Nephron (organoid): ENCODE measurements at regions not wholly inside any gene's neighbourhood (a gene's known extent, or its start where the extent isn't known, plus 50 kb on each side); places are given as distances from the start of the nearest gene placed in this dataset.
"Not testable (repeated sequence)": the region's sequence is repeated elsewhere in the genome, so short reads cannot be mapped to it uniquely, and the experiment has no call there.

Source experiments
- H3K27ac Mint-ChIP-seq, 3 experiments: 2 replicates each; pipeline ENCODE4 v1.8.0; 2020; ENCODE audit warnings: mixed read lengths in 3 of 3, mild to moderate bottlenecking in 2 of 3, moderate library complexity in 1 of 3
- H3K27me3 Mint-ChIP-seq: 2 replicates; pipeline ENCODE4 v1.8.0; 2021; ENCODE audit warnings: low read depth, mild to moderate bottlenecking, moderate library complexity, mixed read lengths
- H3K36me3 Mint-ChIP-seq: 2 replicates; pipeline ENCODE4 v1.8.0; 2020; ENCODE audit warnings: low read depth, mixed read lengths
- H3K4me1 Mint-ChIP-seq: 2 replicates; pipeline ENCODE4 v1.8.0; 2020; ENCODE audit warnings: mixed read lengths
- H3K4me3 Mint-ChIP-seq, 3 experiments: 2 replicates each; pipeline ENCODE4 v1.8.0; 2020; ENCODE audit warnings: mild to moderate bottlenecking in 3 of 3, mixed read lengths in 3 of 3, moderate library complexity in 2 of 3
- H3K9me3 Mint-ChIP-seq: 2 replicates; pipeline ENCODE4 v1.8.0; 2020; ENCODE audit warnings: mixed read lengths
- TF ChIP-seq, protein P1 (sequence below), 3 experiments: fragments of 200-600 bp; sonication (generic); IDR thresholded peaks; one replicate each; pipeline ENCODE4 v1.5.0; 2021; ENCODE audit warnings: antibody characterized with exemption in 3 of 3; ENCODE audit not compliant: unreplicated experiment in 3 of 3

DNA sequence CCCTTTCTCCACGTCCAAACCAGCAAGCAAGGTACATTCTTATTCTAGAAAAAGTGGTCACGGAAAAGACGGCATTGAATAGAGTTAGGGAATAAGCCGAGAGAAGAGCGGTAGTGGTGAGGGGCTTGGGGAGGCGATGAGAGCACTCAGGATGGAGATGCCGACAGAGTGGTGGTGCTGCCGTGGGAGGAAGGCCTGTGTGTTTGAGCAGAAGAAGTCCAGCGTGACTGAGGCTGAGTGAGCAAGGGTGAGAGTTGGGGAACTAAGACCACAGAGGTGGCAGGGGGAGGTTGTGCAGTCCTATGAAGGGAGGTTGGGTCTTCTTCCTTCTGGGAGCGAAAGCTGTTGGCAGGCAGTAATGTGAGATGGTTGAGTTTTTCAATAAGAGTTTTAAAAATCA is 252.3 kb downstream of the ABCC12 start:
- TF ChIP-seq, protein P1, sequence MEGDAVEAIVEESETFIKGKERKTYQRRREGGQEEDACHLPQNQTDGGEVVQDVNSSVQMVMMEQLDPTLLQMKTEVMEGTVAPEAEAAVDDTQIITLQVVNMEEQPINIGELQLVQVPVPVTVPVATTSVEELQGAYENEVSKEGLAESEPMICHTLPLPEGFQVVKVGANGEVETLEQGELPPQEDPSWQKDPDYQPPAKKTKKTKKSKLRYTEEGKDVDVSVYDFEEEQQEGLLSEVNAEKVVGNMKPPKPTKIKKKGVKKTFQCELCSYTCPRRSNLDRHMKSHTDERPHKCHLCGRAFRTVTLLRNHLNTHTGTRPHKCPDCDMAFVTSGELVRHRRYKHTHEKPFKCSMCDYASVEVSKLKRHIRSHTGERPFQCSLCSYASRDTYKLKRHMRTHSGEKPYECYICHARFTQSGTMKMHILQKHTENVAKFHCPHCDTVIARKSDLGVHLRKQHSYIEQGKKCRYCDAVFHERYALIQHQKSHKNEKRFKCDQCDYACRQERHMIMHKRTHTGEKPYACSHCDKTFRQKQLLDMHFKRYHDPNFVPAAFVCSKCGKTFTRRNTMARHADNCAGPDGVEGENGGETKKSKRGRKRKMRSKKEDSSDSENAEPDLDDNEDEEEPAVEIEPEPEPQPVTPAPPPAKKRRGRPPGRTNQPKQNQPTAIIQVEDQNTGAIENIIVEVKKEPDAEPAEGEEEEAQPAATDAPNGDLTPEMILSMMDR (IDR thresholded peaks at IDR 0.05; ENCODE audit: unreplicated experiment in 3 of 3): no peak
- no peak overlapping the region for H3K4me3 Mint-ChIP-seq

DNA sequence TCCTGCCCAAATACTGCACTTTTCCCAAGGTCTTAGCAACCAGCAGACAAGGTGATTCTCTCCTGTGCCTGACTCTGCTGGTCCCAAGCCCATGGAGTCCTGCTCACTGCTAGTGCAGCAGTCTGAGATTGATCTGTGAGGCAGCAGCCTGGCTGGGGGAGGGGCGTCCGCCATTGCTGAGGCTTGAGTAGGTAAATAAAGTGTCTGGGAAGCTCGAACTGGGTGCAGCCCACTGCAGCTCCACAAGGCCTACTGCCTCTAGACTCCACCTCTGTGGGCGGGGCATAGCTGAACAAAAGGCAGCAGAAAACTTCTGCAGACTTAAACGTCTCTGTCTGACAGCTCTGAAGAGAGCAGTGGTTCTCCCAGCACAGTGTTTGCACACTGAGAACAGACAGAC is 258.7 kb downstream of the ABCC12 start:
- H3K27ac Mint-ChIP-seq, H3K27me3 Mint-ChIP-seq, H3K36me3 Mint-ChIP-seq, H3K4me1 Mint-ChIP-seq, H3K9me3 Mint-ChIP-seq, H3K4me3 Mint-ChIP-seq: not testable (repeated sequence)

More for the DNA sequence above, 252.3 kb downstream of the ABCC12 start:
- Mint-ChIP-seq H3K4me1 (no peaks in the 10 kb centered on the region), H3K36me3 (no peaks in the 10 kb centered on the region), H3K27ac (no peak overlapping the region), H3K9me3 (peaks cover under 1% of the 10 kb centered on the region), H3K27me3 (no peaks in the 10 kb centered on the region)

DNA sequence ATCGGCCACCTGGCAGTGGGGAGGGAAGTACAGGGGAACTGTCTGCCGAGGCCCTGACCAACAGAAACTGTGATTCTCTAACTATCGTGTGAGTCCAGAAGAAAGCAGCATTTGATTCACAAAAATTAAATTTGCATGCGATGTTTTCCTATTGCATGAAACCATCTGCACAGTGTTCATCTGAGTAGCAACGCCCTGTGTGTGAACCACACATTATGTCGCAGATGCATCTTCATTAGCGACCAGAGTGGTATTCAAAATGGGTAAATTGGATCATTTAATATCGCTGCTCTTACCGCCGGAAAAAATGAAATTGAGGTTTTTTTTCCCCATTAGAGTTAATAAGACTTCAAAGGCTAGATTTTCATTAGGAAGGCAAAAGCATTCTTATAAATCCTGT is 260.6 kb downstream of the ABCC12 start:
- Mint-ChIP-seq H3K4me3 (no peak overlapping the region), H3K27ac (no peak overlapping the region), H3K4me1 (no peaks in the 10 kb centered on the region), H3K27me3 (peaks cover 23% of the 10 kb centered on the region), H3K36me3 (no peaks in the 10 kb centered on the region), H3K9me3 (peaks cover 13% of the 10 kb centered on the region)
- TF ChIP-seq, protein P1 (IDR thresholded peaks at IDR 0.05; ENCODE audit: unreplicated experiment in 3 of 3): no peak

DNA sequence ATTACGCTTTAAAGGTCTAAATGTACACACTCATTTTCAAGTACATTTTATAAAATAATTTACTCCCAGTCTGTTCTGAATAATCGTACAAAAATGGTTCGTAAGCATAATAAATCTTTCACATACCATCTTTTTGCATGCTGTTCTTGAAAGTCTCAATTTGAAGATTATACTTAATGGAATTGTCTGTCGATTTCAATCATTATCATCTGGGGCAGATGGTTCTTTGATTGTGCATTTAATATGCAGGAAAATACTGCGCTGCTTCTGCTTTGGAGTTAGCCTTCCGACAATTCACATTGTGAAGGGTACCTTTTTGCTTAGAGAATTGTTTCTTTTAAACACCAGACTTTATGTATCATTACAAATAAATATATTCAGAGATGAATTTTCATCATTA is 262.8 kb downstream of the ABCC12 start:
- Mint-ChIP-seq H3K4me1 (peaks cover under 1% of the 10 kb centered on the region), H3K4me3 (no peak overlapping the region), H3K36me3 (no peaks in the 10 kb centered on the region), H3K9me3 (peaks cover 8% of the 10 kb centered on the region), H3K27ac (no peak overlapping the region), H3K27me3 (peaks cover 40% of the 10 kb centered on the region)
- TF ChIP-seq, protein P1 (IDR thresholded peaks at IDR 0.05; ENCODE audit: unreplicated experiment in 3 of 3): no peak

DNA sequence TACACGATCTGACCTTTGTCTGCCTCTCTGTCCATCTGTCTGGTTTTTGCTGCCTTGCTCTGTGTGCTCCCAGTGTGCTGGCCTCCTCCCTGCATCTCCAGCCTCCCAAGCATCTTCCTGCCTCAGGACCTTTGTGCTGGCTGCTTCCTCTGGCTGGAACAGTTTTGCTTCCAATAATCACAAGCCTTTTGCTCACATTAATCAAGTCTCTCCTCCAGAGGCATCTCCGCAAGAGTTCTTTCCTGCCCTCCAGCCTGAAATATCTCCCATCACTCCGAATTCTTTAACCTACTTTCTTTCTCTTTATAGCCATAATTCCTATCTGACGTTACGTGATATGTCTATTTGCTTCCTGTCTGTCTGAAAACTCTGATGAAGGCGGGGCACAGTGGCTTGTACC is 267.1 kb downstream of the ABCC12 start:
- Mint-ChIP-seq H3K27ac (no peak overlapping the region), H3K9me3 (peaks cover 6% of the 10 kb centered on the region), H3K4me3 (no peak overlapping the region), H3K4me1 (peaks cover 13% of the 10 kb centered on the region), H3K36me3 (no peaks in the 10 kb centered on the region), H3K27me3 (peaks cover 72% of the 10 kb centered on the region)
- TF ChIP-seq, protein P1 (IDR thresholded peaks at IDR 0.05; ENCODE audit: unreplicated experiment in 3 of 3): no peak

DNA sequence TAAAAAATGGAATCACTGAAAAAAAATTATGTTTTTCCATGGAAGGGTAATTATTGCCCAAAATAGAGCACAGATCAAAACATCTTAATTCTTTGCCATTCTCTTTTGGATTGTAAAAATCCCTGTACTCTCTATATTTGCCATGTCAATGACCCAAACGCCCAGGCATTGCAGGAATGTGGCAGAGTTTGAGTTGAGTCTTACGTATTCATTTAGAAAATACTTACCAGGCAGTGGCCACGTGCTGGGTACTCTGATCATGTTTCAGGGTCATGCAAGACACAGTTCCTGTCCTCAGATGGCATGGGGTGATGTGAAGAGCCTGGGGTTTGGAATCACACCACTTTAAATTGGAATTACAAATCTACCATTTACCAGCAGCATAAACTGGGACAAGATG is 267.7 kb downstream of the ABCC12 start:
- no peaks in the 10 kb centered on the region for H3K36me3 Mint-ChIP-seq
- H3K9me3 Mint-ChIP-seq: peaks cover 6% of the 10 kb centered on the region
- TF ChIP-seq, protein P1 (IDR thresholded peaks at IDR 0.05; ENCODE audit: unreplicated experiment in 3 of 3): no peak
- no peak overlapping the region for H3K4me3 Mint-ChIP-seq
- H3K27ac Mint-ChIP-seq: no peak overlapping the region
- H3K27me3 Mint-ChIP-seq: peaks cover 78% of the 10 kb centered on the region
- peaks cover 13% of the 10 kb centered on the region for H3K4me1 Mint-ChIP-seq
